Endothelial cell (in vitro differentiated cells): ENCODE measurements at regions not wholly inside any gene's neighbourhood (a gene's known extent, or its start where the extent isn't known, plus 50 kb on each side); places are given as distances from the start of the nearest gene placed in this dataset.
A peak's percentile ranks its signal among the peaks of the same experiment; 100 is the strongest.

ENCODE experiments used
- DNase-seq: peaks from one replicate; pipeline ENCODE4 v3.0.0; 2021; ENCODE audit warnings: low spot score
- H3K27ac Mint-ChIP-seq: one replicate; pipeline ENCODE4 v1.8.0; 2021; ENCODE audit warnings: mixed read lengths, inconsistent platforms; ENCODE audit not compliant: unreplicated experiment
- H3K27me3 Mint-ChIP-seq: one replicate; pipeline ENCODE4 v1.8.0; 2021; ENCODE audit warnings: mild to moderate bottlenecking, moderate library complexity, mixed read lengths, inconsistent platforms; ENCODE audit not compliant: unreplicated experiment
- H3K36me3 Mint-ChIP-seq: one replicate; pipeline ENCODE4 v1.8.0; 2021; ENCODE audit warnings: mild to moderate bottlenecking, low read depth, mixed read lengths, inconsistent platforms; ENCODE audit not compliant: unreplicated experiment
- H3K4me1 Mint-ChIP-seq: one replicate; pipeline ENCODE4 v1.8.0; 2021; ENCODE audit warnings: mild to moderate bottlenecking, mixed read lengths, inconsistent platforms; ENCODE audit not compliant: unreplicated experiment
- H3K4me3 Mint-ChIP-seq: one replicate; pipeline ENCODE4 v1.8.0; 2021; ENCODE audit warnings: mild to moderate bottlenecking, mixed read lengths, inconsistent platforms; ENCODE audit not compliant: unreplicated experiment
- H3K9me3 Mint-ChIP-seq: one replicate; pipeline ENCODE4 v1.8.0; 2021; ENCODE audit warnings: mixed read lengths, inconsistent platforms; ENCODE audit not compliant: unreplicated experiment
- TF ChIP-seq, protein P1 (sequence below): fragments of 200-600 bp; sonication (generic); IDR thresholded peaks from one replicate; pipeline ENCODE4 v1.5.0; 2021; ENCODE audit warnings: antibody characterized with exemption; ENCODE audit not compliant: unreplicated experiment

DNA sequence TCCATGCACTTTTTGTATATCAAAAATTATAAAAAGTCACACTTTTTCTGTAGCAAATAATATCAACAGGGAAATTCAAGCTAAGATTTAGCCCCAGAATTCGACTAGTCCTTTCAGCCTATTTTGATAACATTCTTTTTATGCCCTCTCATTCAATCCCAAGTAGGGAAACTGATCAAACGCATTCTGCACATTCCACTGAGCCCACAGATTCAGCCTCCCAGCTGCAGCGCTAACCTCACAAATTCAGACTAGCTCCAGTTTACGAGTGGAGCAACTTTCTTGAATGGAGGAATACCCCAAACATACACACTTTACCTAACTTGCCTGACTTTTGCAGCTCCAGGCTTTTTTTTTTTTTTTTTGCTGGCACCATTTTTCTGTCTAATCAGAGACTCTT is 70.3 kb upstream of the HEY2 start:
- H3K27me3 Mint-ChIP-seq = peaks cover 1% of the 10 kb centered on the region
- no peaks in the 10 kb centered on the region for H3K9me3 Mint-ChIP-seq
- TF ChIP-seq, protein P1, sequence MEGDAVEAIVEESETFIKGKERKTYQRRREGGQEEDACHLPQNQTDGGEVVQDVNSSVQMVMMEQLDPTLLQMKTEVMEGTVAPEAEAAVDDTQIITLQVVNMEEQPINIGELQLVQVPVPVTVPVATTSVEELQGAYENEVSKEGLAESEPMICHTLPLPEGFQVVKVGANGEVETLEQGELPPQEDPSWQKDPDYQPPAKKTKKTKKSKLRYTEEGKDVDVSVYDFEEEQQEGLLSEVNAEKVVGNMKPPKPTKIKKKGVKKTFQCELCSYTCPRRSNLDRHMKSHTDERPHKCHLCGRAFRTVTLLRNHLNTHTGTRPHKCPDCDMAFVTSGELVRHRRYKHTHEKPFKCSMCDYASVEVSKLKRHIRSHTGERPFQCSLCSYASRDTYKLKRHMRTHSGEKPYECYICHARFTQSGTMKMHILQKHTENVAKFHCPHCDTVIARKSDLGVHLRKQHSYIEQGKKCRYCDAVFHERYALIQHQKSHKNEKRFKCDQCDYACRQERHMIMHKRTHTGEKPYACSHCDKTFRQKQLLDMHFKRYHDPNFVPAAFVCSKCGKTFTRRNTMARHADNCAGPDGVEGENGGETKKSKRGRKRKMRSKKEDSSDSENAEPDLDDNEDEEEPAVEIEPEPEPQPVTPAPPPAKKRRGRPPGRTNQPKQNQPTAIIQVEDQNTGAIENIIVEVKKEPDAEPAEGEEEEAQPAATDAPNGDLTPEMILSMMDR = no peak
- H3K27ac Mint-ChIP-seq = peak overlapping the region; percentile 79
- no peak for DNase-seq
- H3K4me1 Mint-ChIP-seq = peaks cover 22% of the 10 kb centered on the region
- no peak overlapping the region for H3K4me3 Mint-ChIP-seq
- no peaks in the 10 kb centered on the region for H3K36me3 Mint-ChIP-seq

- Mint-ChIP-seq H3K4me1 (peaks cover 22% of the 10 kb centered on the region), H3K27me3 (peaks cover 1% of the 10 kb centered on the region), H3K4me3 (no peak overlapping the region), H3K27ac (peak overlapping the region; percentile 79), H3K9me3 (no peaks in the 10 kb centered on the region), H3K36me3 (no peaks in the 10 kb centered on the region)
- TF ChIP-seq, protein P1 = no peak
- DNase-seq = no peak
Measured at GRCh38 chr6:125679651-125680050, 69.8 kb upstream of the HEY2 start.

DNA sequence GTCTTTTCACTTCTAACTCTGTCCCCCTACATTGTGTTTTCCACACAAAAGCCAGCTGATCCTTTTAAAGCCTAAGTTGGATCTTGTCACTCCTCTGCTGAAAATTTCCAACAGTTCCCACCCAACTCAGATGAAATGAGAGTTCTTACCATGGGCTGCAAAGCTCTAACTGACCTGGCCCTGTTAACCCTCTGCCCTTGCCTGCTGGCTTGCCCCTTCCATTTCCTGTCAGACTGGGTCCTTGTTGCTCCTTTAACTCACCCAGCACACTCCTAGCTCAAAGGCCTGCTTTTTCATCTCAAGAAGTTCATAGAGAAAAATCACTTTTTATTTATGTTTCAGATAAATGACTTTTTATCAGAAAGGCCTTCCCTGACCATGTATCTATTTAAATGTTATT is 66.5 kb upstream of the HEY2 start:
- TF ChIP-seq, protein P1 = no peak
- Mint-ChIP-seq H3K9me3 (no peaks in the 10 kb centered on the region), H3K27ac (no peak overlapping the region), H3K27me3 (peaks cover 1% of the 10 kb centered on the region), H3K4me1 (peaks cover 22% of the 10 kb centered on the region), H3K4me3 (no peak overlapping the region), H3K36me3 (no peaks in the 10 kb centered on the region)
- no peak for DNase-seq

DNA sequence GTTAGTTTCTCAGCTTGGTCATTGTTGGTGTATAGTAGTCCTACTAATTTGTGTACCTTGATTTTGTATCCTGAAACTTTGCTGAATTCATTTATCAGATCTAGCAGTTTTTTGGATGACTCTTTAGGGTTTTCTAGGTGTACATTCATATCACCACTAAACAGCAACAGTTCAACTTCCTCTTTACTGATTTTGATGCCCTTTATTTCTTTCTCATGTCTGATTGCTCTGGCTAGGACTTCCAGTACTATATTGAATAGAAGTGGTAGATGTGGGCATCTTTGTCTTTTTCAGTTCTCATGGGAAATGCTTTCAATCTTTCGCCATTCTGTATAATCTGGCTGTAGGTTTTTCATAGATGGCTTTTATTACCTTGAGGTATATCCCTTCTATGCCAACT is 61.3 kb upstream of the HEY2 start:
- Mint-ChIP-seq H3K4me3 (no peak overlapping the region), H3K27me3 (peaks cover 2% of the 10 kb centered on the region), H3K27ac (no peak overlapping the region), H3K9me3 (no peaks in the 10 kb centered on the region), H3K36me3 (peaks cover 8% of the 10 kb centered on the region), H3K4me1 (no peaks in the 10 kb centered on the region)
- TF ChIP-seq, protein P1 = no peak
- DNase-seq = no peak

DNA sequence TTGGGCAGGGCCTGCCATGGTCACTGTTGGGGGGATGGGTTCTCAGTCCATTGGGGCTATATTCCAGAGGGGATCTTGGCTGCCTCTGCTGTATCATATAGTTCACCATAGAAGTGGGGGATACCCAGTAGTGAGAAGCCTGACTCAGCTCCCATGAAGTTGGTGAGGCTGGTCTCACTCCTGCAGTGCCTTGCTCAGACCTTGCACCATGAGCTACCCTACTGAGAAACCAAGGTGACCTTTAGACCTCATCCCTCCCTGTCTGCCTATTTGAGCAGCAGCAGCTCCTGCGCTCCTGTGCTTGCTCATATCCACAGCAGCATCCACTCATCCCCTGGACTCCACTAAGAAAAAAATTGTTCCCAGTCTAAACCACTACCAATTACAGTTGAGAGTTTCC is 56.0 kb upstream of the HEY2 start:
- Mint-ChIP-seq H3K4me3 (no peak overlapping the region), H3K4me1 (no peaks in the 10 kb centered on the region), H3K27ac (no peak overlapping the region), H3K27me3 (peaks cover 4% of the 10 kb centered on the region), H3K9me3 (no peaks in the 10 kb centered on the region), H3K36me3 (peaks cover 16% of the 10 kb centered on the region)
- TF ChIP-seq, protein P1 = no peak
- no peak for DNase-seq
